GM19463 (cell line): ENCODE measurements at regions not wholly inside any gene's neighbourhood (a gene's known extent, or its start where the extent isn't known, plus 50 kb on each side); places are given as distances from the start of the nearest gene placed in this dataset.

Experiments
- ATAC-seq: cut with Tn5 transposase; IDR thresholded peaks from one replicate; pipeline ENCODE4 v1.9.1; 2021; ENCODE audit warnings: mild to moderate bottlenecking, moderate library complexity; ENCODE audit not compliant: unreplicated experiment

DNA sequence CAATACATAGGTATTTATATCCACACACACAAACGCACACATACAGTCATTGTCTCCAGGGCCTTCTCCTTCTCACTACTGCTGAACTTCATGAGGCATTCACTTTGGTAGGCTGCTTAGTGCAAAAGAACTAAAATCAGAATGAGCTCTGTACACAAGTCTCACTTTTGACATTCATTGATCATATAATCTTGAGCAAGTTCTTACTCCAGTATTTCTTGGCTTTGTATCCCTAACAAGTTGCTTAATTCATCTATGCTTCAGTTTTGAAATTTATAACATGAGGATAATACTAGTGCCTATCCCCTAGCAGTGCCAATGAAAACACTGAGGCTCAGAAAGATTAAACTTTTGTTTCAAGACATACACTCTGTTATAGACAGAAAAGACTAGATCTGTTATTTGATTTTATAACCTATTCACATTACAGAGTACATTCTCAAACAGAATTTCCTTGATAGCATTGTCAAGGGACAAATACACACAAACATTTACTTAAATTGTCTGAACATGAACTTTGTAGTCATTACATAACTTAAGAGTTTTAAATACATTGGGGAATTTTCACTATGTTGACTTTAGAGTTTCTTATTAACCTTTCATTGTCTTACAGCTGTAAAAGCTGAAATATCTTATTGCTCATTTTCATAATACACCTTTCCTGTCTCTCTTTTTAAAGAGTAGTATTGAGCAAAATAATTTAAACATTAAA is 55.0 kb upstream of the SI start:
- peak; percentile 57 for ATAC-seq

DNA sequence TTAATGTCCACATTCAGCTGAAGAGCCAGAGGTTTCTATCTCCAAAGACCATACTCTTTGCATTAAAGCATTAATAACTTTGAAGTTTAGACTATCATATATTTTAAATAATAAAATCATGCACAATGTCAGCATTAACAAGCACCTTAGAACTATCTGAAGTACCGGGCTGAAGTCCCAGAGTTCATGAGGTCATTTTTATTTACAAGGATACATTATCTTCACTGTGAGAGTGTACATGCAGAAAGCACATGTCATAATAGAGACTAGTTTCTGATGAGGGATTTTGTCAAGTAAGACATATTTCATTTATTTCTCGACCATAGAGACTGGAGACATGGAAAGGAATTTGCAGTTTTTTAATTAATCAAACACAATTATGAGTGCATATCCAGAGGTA is 52.4 kb upstream of the SI start:
- no peak for ATAC-seq

DNA sequence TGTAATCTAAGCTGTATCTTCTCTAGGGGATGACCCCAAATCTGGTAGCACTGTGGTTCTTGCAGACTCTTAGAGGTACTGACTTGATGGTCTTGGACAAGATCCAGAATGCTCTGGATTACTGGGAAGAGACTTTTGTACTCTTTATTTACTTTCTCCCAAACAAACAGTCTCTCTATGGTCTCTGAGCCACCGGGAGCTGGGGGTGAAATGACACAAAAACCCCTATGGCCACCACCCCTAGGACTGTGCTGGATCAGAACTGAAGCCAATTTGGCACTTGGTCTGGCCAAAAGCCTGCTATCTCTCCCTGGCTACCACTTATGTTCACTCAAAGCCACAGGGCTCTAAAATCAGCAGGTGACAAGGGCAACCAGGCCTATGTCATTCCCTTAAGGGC is 50.2 kb upstream of the SI start:
- ATAC-seq = no peak
